Uterus (tissue), 3 donors: ENCODE measurements at regions not wholly inside any gene's neighbourhood (a gene's known extent, or its start where the extent isn't known, plus 50 kb on each side); places are given as distances from the start of the nearest gene placed in this dataset.

Source experiments
- DNase-seq, 2 donors: peaks; one replicate each; pipeline ENCODE4 v3.0.0-alpha.2; 2019 to 2020
- H3K27ac ChIP-seq, 2 donors: fragments of 200-600 bp; sonication (generic); 1 replicate in 1 of 2; 2 replicates in 1 of 2; pipeline ENCODE4 v1.5.1; 2016 to 2018
- H3K27me3 ChIP-seq, 2 donors: fragments of 200-600 bp; sonication (generic); one replicate each; pipeline ENCODE4 v1.5.1; 2018 to 2019; ENCODE audit warnings: control low read depth in 1 of 2
- H3K36me3 ChIP-seq, 2 donors: fragments of 200-600 bp; sonication (generic); one replicate each; pipeline ENCODE4 v1.5.1; 2019; ENCODE audit warnings: control low read depth in 1 of 2
- H3K4me1 ChIP-seq, 2 donors: fragments of 200-600 bp; sonication (generic); one replicate each; pipeline ENCODE4 v1.5.1; 2018 to 2019; ENCODE audit warnings: control low read depth in 1 of 2
- H3K4me3 ChIP-seq, 2 donors: fragments of 200-600 bp; sonication (generic); 1 replicate in 1 of 2; 2 replicates in 1 of 2; pipeline ENCODE4 v1.5.1; 2018 to 2019; ENCODE audit warnings: mild to moderate bottlenecking in 1 of 2
- H3K9me3 ChIP-seq, 2 donors: fragments of 200-600 bp; sonication (generic); one replicate each; pipeline ENCODE4 v1.5.1; 2019; ENCODE audit warnings: control low read depth in 1 of 2
- POLR2A ChIP-seq, 2 donors: fragments of 450-650 bp; IDR thresholded peaks; one replicate each; pipeline ENCODE4 v1.6.1; 2016; ENCODE audit warnings: antibody characterized with exemption in 2 of 2, mild to moderate bottlenecking in 1 of 2, moderate library complexity in 1 of 2
- intact Hi-C: fragments of 100-400 bp; cut with DNase I; formaldehyde crosslinking; loops from one replicate; pipeline ENCODE4 v1.15.1; 2023; ENCODE audit warnings: low total_unique reads
- TF ChIP-seq, protein P1 (sequence below), 4 experiments: fragments of 200-600 bp in 2 of 4; fragments of 450-650 bp in 2 of 4; sonication (generic) in 2 of 4; IDR thresholded peaks; one replicate each; pipeline ENCODE4 v1.5.1; 2016 to 2019; ENCODE audit warnings: antibody characterized with exemption in 4 of 4, mild to moderate bottlenecking in 2 of 4, moderate library complexity in 1 of 4
- donor health status: DM: yes; HTN: yes; CAD: no.

DNA sequence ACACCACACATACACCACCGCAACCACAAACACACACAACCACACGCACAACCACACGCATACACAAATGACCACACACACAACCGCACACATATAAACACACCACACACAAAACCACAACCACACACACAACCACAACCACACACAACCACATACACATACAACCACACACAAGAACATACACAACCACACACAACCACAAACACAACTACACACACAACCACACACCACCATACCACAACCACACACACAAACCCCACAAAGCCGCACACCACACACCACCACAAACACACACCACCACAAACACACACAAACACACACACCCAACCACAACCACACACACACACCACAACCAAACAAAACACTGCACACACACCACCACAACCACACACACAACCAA lies 107.5 kb upstream of the FZD10 start:
- intact Hi-C loops = no loop called here
- TF ChIP-seq, protein P1, sequence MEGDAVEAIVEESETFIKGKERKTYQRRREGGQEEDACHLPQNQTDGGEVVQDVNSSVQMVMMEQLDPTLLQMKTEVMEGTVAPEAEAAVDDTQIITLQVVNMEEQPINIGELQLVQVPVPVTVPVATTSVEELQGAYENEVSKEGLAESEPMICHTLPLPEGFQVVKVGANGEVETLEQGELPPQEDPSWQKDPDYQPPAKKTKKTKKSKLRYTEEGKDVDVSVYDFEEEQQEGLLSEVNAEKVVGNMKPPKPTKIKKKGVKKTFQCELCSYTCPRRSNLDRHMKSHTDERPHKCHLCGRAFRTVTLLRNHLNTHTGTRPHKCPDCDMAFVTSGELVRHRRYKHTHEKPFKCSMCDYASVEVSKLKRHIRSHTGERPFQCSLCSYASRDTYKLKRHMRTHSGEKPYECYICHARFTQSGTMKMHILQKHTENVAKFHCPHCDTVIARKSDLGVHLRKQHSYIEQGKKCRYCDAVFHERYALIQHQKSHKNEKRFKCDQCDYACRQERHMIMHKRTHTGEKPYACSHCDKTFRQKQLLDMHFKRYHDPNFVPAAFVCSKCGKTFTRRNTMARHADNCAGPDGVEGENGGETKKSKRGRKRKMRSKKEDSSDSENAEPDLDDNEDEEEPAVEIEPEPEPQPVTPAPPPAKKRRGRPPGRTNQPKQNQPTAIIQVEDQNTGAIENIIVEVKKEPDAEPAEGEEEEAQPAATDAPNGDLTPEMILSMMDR (IDR thresholded peaks at IDR 0.05) = no peak
- no peak for TF ChIP-seq POLR2A (IDR thresholded peaks at IDR 0.05)
- H3K27me3 ChIP-seq = no peaks in the 10 kb centered on the region

DNA sequence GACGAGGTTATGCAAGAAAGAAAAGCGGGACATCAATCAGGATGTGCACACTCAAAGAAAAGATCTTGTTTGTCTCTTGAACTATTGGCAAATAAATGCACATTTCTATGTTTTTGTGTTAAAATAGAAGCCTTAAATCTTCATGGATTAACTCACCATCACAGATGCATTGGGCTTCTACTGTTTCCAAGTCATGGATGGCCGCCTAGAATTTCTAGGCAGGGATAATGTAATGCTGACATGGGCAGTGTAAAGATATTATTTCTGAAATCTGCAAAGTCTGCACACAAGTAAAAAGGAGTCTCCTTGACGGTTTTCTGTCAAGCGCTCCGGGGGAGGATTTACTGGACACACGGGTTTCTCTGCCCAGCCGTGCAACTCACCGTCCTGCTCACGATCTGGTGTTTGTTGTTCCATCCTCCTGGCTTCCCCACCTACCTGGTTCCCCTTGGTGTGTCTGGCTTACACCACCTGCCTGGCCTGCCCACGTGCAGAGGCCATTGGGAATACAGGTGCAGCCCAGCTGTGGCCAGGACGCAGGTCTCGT lies 103.3 kb upstream of the FZD10 start:
- DNase-seq = no peak
- Histone ChIP-seq H3K4me3 (no peak overlapping the region), H3K27ac (no peak overlapping the region), H3K36me3 (no peaks in the 10 kb centered on the region), H3K4me1 (no peaks in the 10 kb centered on the region), H3K9me3 (no peaks in the 10 kb centered on the region), H3K27me3 (no peaks in the 10 kb centered on the region)
- intact Hi-C loops = no loop called here
- no peak for TF ChIP-seq POLR2A (IDR thresholded peaks at IDR 0.05)
- TF ChIP-seq, protein P1 (IDR thresholded peaks at IDR 0.05) = no peak

More for the DNA sequence above, 107.5 kb upstream of the FZD10 start:
- Histone ChIP-seq H3K27ac (no peak overlapping the region), H3K36me3 (no peaks in the 10 kb centered on the region), H3K9me3 (no peaks in the 10 kb centered on the region), H3K4me3 (no peak overlapping the region), H3K4me1 (no peaks in the 10 kb centered on the region)
- DNase-seq = no peak

DNA sequence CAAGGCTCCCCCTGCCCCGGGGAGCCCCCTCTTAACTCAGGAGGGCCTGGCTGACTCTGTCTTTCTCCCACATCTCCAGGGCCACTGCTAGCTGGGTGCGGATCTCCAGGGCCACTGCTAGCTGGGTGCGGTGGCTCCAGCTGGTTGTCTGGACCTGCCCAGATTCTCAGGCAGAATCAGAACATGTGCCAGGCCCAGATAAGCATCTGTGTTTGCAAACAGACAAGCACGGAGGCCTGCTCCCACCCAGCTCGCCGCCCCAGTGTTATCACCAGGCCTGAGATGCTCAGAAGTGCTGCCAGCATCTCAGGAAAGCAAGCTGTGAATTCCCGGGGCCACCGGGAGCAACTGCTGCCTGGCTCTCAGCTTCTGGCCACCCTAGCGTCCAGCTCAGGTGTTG lies 98.4 kb upstream of the FZD10 start:
- H3K9me3 ChIP-seq = no peaks in the 10 kb centered on the region
- no peaks in the 10 kb centered on the region for H3K27me3 ChIP-seq
- TF ChIP-seq POLR2A (IDR thresholded peaks at IDR 0.05) = no peak
- TF ChIP-seq, protein P1 (IDR thresholded peaks at IDR 0.05) = no peak
- intact Hi-C loops = no loop called here
- H3K36me3 ChIP-seq = no peaks in the 10 kb centered on the region
- H3K4me1 ChIP-seq = no peaks in the 10 kb centered on the region
- DNase-seq = no peak
- H3K4me3 ChIP-seq = no peak overlapping the region
- no peak overlapping the region for H3K27ac ChIP-seq

DNA sequence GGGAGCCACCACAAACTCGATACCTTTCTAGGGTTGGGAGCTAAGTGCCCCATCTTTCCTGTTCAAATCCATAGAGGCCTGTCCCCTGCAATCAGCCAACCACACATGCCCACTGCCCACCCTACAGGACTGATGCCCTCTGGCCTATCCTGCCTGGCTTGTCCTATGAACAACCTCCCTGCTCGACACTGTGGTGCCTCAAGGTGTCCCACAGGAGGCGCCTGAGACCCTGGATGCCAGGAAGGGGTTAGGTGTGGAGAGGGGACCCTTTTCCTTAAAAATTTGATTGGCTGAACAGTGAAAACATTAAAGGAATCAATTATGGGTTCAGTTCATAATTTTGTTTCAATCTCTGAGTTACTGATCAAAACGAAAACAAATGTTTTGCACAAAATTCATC lies 97.3 kb upstream of the FZD10 start:
- Histone ChIP-seq H3K9me3 (no peaks in the 10 kb centered on the region), H3K27ac (no peak overlapping the region), H3K36me3 (no peaks in the 10 kb centered on the region), H3K4me3 (no peak overlapping the region), H3K27me3 (no peaks in the 10 kb centered on the region), H3K4me1 (no peaks in the 10 kb centered on the region)
- no peak for DNase-seq
- intact Hi-C loops = no loop called here
- TF ChIP-seq, protein P1 (IDR thresholded peaks at IDR 0.05) = no peak
- no peak for TF ChIP-seq POLR2A (IDR thresholded peaks at IDR 0.05)

DNA sequence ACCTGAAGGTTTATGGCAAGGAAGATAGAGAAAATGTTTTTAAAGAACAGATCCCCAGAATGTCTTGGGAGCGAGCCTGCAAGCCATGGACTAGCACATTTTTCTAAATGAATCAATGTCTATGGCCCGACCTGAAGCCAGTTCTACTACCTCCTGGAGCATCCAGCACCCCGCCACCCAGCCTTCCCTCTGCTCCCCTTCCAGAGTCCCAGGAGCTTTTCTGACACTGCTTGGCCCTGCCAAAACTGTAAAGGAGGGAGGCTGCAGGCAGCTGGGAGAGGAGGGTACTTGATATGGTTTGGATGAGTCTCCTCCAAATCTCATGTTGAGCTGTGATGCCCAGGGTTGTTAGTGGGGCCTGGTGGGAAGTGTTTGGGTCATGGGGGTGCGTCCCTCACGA lies 95.5 kb upstream of the FZD10 start:
- no peak overlapping the region for H3K27ac ChIP-seq
- intact Hi-C loops = no loop called here
- no peak for TF ChIP-seq POLR2A (IDR thresholded peaks at IDR 0.05)
- TF ChIP-seq, protein P1 (IDR thresholded peaks at IDR 0.05) = no peak
- H3K4me1 ChIP-seq = no peaks in the 10 kb centered on the region
- H3K27me3 ChIP-seq = no peaks in the 10 kb centered on the region
- no peak for DNase-seq
- no peak overlapping the region for H3K4me3 ChIP-seq
- no peaks in the 10 kb centered on the region for H3K9me3 ChIP-seq
- H3K36me3 ChIP-seq = no peaks in the 10 kb centered on the region
